ENCODE measurements at regions not wholly inside any gene's neighbourhood (a gene's known extent, or its start where the extent isn't known, plus 50 kb on each side); places are given as distances from the start of the nearest gene placed in this dataset.

DNA sequence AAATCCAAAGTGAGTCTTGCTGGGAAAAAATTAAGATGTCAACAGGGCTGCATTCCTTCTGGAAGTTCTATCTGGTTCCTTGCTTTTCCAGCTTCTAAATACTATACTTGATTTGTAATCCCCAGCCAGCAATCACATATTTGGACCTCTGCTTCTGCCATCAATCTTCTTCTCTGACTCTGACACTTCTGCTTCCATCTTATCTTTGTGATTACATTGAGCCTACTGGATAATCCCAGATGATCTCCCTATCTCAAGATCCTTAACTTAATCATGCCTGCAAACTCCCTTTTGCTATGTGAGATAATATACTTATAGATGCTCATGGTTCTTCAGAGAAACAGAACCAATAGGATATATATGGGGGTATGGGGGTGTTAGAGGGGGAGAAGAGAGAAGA, 49.9 kb upstream of the ZDHHC17 start (continued):
- TF ChIP-seq, protein P1, sequence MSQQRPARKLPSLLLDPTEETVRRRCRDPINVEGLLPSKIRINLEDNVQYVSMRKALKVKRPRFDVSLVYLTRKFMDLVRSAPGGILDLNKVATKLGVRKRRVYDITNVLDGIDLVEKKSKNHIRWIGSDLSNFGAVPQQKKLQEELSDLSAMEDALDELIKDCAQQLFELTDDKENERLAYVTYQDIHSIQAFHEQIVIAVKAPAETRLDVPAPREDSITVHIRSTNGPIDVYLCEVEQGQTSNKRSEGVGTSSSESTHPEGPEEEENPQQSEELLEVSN (IDR thresholded peaks at IDR 0.05), result no peak
- TF ChIP-seq GTF2F1 (IDR thresholded peaks at IDR 0.05; ENCODE audit: borderline replicate concordance, low read depth, low read length) (no peak), KDM4A (IDR thresholded peaks at IDR 0.05; ENCODE audit: low read depth, low read length, severe bottlenecking) (no peak)

All from H1 (cell line).